Epithelial cell of proximal tubule (primary cell): ENCODE measurements at regions not wholly inside any gene's neighbourhood (a gene's known extent, or its start where the extent isn't known, plus 50 kb on each side); places are given as distances from the start of the nearest gene placed in this dataset.

Source experiments
- DNase-seq: peaks from one replicate; pipeline ENCODE4 v3.0.0-alpha.2; 2011; ENCODE audit warnings: low read depth
- H3K4me3 ChIP-seq: 2 replicates; pipeline ENCODE4 v1.5.1; 2011; ENCODE audit warnings: low read depth, mild to moderate bottlenecking, low read length
- TF ChIP-seq, protein P1 (sequence below): conservative IDR thresholded peaks from 2 replicates; pipeline ENCODE4 v1.5.1; 2012; ENCODE audit warnings: low read depth, mild to moderate bottlenecking, low read length

DNA sequence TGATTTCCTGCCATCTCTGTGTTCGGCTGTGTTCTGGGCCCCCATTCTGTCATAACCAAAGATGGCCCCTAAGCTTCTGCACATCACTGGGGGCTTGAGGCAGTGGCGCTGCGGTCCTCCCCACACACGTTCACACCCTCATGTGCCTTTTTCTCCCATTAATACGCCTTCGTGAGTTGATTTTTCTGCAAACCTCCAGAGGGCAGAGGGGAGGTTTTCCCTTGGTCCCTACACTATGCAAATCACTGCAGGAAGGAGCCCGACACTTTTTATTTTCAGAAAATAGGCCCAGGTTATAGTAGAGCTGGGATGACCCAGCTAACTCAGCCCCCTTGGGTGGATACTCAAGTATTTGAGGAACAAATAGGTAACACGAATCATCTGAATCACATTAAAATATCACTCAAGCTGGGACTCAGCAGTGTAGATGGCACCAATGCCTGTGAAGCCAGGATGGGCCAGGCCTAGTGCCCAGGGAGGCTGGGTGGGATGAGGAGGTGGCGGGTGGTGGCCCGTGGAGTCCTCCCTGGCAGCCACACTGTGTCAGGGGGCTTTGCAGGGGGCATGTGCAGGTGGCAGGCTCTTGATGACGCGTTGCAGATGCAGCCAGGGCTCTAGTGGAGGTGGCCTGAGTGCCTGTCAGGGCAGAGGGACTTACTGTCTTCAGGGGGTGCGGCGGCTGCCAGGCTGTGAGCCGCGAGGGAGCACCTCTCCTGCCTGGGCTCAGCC is 234.3 kb downstream of the TEX29 start:
- TF ChIP-seq, protein P1, sequence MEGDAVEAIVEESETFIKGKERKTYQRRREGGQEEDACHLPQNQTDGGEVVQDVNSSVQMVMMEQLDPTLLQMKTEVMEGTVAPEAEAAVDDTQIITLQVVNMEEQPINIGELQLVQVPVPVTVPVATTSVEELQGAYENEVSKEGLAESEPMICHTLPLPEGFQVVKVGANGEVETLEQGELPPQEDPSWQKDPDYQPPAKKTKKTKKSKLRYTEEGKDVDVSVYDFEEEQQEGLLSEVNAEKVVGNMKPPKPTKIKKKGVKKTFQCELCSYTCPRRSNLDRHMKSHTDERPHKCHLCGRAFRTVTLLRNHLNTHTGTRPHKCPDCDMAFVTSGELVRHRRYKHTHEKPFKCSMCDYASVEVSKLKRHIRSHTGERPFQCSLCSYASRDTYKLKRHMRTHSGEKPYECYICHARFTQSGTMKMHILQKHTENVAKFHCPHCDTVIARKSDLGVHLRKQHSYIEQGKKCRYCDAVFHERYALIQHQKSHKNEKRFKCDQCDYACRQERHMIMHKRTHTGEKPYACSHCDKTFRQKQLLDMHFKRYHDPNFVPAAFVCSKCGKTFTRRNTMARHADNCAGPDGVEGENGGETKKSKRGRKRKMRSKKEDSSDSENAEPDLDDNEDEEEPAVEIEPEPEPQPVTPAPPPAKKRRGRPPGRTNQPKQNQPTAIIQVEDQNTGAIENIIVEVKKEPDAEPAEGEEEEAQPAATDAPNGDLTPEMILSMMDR: no peak
- no peak overlapping the region for H3K4me3 ChIP-seq
- no peak for DNase-seq

DNA sequence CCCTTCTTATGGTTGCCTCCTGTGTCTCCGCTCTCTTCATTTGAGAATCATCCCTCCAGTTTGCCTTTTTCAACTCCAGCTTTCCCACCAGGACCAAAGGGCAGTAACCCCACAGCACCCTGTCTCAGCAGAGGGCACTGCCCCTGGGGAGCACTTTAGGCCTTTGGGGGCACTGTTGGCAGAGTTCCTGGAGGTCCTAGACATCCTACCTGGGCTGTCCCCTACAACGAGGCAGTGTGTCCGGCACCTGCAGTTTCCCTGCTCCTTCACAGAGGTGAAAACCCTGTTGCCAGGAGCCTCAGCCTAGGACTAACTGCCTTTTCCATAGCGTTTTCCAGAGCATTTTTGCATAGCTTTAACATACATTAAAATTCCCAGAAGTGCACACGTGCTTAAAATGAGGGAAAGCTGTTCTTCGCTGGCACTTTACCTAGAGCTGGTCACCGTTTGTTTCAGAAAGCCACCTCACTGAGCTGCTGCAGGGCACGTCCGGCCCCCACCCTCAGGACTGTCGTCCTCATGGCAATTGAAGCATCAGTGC is 234.9 kb downstream of the TEX29 start:
- TF ChIP-seq, protein P1: no peak
- no peak overlapping the region for H3K4me3 ChIP-seq
- DNase-seq: no peak

DNA sequence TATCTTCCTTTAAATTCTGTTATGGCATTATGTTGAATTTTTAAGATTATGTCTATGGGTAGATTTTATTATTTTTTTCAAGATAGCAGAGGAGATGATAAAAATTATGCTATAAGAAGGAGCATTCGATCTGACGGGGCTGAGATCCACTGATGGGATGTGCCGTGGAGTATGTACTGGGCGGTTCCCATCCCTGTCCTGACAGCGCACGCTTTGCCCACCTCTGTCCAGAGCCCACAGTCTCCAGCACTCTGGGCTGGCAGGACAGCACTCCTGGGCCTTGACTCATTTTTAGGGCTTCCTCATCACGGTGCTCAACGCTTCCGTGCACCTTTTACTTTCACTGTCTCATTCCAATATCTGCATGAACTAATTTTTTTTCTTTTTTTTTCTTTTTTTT is 235.5 kb downstream of the TEX29 start:
- TF ChIP-seq, protein P1: no peak
- no peak for DNase-seq
- H3K4me3 ChIP-seq: no peak overlapping the region

DNA sequence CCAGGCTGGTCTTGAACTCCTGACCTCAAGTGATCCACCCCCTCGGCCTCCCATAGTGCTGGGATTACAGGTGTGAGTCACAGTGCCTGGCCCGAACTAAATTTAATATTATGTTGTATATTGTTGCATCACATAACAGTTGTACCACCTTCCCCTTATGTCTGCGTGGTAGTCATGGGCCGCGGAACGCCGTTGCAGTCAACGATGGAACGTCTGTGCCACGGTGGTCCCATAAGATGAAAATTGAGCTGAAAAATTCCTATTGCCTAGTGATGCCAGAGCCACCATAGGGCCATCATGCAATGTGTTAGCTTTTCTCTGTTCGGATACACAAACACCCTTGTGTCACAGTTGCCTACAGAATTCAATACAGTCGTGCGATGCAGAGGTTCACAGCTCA is 236.1 kb downstream of the TEX29 start:
- no peak overlapping the region for H3K4me3 ChIP-seq
- DNase-seq: no peak
- TF ChIP-seq, protein P1: no peak

DNA sequence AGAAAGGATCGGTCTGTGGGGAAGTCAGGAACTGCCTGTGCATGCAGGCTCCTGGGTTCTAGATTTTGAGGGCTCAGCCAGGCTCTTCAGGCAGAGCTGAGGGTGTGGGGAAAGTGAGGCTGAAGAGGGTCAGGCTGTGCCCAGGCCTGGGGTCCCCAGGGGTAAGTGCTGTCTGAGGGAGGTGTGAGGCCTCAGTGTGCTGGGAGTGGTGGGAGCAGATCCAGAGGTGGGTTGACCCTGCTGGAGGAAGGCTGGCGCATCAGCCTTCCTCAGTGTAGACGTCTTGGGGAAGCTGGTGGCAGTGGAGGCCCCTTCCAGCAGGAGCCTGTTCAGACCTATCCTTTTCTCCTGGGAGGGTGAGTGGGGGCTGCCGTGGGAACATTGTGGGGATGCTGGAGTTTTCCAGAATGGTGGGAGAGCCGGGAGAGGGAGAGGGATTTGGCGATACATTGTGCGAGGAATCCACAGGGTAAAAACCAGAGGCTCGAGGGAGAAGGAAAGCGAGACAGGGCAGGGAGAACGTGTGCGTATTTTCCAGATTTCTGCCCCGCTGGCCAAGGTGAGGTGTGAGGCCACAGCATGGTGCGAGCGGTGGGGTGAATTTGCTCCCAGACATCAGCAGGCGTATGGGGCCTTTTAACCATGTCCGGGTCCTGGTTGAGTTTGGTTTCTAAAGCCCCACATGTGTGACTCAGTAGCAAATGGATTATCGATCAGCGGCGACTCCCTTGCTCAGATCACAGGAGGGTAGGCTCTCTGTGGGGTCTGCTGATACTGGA is 237.7 kb downstream of the TEX29 start:
- no peak for DNase-seq
- TF ChIP-seq, protein P1: no peak
- no peak overlapping the region for H3K4me3 ChIP-seq

DNA sequence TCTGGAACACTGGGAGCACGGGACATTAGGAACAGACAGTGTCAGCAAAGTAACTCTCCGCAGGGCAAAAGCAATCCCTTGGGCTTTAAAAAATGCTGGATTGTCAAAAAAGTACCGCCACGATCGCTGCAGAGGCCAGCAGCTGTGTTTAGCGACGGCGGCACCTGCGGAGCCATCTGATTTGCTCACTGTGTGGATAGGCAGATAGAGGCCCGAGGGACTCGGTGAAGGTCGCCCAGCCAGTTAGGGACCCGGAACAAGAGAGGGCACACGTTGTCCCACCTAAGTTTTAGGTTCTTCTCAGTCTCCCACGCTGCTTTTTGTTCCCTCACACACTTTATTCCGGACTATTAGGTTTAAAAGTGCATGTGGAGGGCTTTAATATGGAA is 238.3 kb downstream of the TEX29 start:
- TF ChIP-seq, protein P1: no peak
- no peak overlapping the region for H3K4me3 ChIP-seq
- no peak for DNase-seq
